GM10266 (cell line): ENCODE measurements at regions not wholly inside any gene's neighbourhood (a gene's known extent, or its start where the extent isn't known, plus 50 kb on each side); places are given as distances from the start of the nearest gene placed in this dataset.

ENCODE experiments used
- DNase-seq: peaks from one replicate; pipeline ENCODE4 v3.0.0; 2012; ENCODE audit errors: extremely low spot score
- TF ChIP-seq, protein P1 (sequence below): IDR thresholded peaks from 2 replicates; pipeline ENCODE4 v1.5.1; 2012; ENCODE audit warnings: mild to moderate bottlenecking, low read depth; ENCODE audit not compliant: control insufficient read depth, insufficient read depth; ENCODE audit errors: missing control alignments

- TF ChIP-seq, protein P1, sequence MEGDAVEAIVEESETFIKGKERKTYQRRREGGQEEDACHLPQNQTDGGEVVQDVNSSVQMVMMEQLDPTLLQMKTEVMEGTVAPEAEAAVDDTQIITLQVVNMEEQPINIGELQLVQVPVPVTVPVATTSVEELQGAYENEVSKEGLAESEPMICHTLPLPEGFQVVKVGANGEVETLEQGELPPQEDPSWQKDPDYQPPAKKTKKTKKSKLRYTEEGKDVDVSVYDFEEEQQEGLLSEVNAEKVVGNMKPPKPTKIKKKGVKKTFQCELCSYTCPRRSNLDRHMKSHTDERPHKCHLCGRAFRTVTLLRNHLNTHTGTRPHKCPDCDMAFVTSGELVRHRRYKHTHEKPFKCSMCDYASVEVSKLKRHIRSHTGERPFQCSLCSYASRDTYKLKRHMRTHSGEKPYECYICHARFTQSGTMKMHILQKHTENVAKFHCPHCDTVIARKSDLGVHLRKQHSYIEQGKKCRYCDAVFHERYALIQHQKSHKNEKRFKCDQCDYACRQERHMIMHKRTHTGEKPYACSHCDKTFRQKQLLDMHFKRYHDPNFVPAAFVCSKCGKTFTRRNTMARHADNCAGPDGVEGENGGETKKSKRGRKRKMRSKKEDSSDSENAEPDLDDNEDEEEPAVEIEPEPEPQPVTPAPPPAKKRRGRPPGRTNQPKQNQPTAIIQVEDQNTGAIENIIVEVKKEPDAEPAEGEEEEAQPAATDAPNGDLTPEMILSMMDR, result no peak
- DNase-seq, result no peak
Observed at GRCh38 chr19:28940751-28941500, 272.0 kb downstream of the UQCRFS1 start.

DNA sequence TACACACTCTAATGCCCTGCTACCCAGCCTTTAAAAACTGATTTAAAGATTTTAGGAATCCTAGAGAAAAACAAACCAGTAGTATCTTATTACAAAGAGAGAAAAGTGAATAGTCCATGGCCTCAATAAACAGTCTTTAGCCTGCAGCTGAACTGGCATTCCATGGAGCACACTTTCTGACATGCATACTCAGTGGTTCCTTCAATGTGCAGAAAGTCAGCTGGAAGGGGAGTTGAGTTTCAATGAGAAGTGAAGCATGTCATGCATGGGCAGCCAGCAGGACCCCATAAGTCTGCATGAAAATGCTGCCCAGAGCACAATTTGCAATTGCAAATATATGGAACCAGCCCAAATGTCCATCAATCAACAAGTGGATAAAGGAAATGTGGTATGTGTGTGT is 273.7 kb downstream of the UQCRFS1 start:
- TF ChIP-seq, protein P1, result no peak
- DNase-seq, result no peak

- DNase-seq, result no peak
- TF ChIP-seq, protein P1, result no peak
Observed at GRCh38 chr19:28936001-28936400, 276.9 kb downstream of the UQCRFS1 start.

DNA sequence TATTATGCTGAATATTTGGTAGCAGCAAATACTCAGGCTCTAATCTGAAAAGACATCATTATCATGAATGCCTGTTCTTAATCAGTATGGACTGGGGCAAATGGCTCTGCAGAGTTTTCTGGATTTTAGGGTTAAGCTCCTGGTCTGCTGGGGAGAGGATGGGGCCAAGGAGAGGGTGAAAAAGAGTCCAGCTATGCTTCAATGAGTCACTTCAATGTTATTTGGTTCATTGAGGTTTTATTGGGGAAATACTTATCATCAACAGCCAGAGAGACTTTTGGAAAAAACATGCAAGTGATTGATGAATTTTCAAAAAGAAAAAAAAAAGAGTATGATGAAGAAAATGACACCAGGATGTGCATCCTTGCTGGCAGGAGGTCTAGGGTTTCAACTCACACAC is 278.3 kb downstream of the UQCRFS1 start:
- DNase-seq, result no peak
- TF ChIP-seq, protein P1, result no peak

DNA sequence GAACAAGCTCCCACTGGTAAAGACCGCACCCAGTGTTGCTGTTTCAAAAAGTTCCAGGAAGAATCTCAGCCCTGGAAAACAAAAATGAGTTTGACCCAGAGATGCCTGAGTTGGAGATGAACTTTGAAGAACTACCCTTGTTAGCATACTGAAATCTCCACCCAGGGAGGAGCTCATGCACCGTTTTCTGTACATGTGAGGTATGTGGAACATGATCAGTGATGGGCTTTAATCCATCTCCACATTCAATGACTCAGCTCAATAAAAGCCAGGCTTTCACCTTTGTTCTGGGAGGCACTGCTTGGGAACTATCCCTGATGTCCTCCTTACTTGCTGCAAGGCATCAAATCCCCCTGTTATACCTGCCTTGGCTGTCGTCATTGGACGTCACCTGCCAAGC is 279.9 kb downstream of the UQCRFS1 start:
- TF ChIP-seq, protein P1, result no peak
- DNase-seq, result no peak

GRCh38 chr19:28932446-28932845 is 280.5 kb downstream of the UQCRFS1 start:
- no peak for DNase-seq

GRCh38 chr19:28929006-28929405 is 283.9 kb downstream of the UQCRFS1 start:
- DNase-seq, result no peak
- TF ChIP-seq, protein P1, result no peak

More at GRCh38 chr19:28932446-28932845, 280.5 kb downstream of the UQCRFS1 start:
- TF ChIP-seq, protein P1, result no peak
